WTC11 (cell line): ENCODE measurements at regions not wholly inside any gene's neighbourhood (a gene's known extent, or its start where the extent isn't known, plus 50 kb on each side); places are given as distances from the start of the nearest gene placed in this dataset.

Source experiments
- CTCF ChIP-seq: fragments of 200-600 bp; IDR thresholded peaks from 2 replicates; pipeline ENCODE4 v1.8.0; 2022; ENCODE audit warnings: antibody characterized with exemption
- GABPB1 ChIP-seq: sonication (generic); formaldehyde crosslinking; IDR thresholded peaks from 2 replicates; pipeline ENCODE4 v1.8.1; 2023; ENCODE audit warnings: mild to moderate bottlenecking, missing genetic modification reagents
- GTF2I ChIP-seq: fragments of 250-450 bp; sonication (Bioruptor Pico); conservative IDR thresholded peaks from 2 replicates; pipeline ENCODE4 v1.4.0; 2021; ENCODE audit warnings: mild to moderate bottlenecking
- MAX ChIP-seq: sonication (generic); formaldehyde crosslinking; IDR thresholded peaks from 2 replicates; pipeline ENCODE4 v1.8.0; 2022; ENCODE audit warnings: mild to moderate bottlenecking, missing genetic modification reagents
- NR2C2 ChIP-seq: sonication (generic); formaldehyde crosslinking; IDR thresholded peaks from 2 replicates; pipeline ENCODE4 v1.8.0; 2022; ENCODE audit warnings: mild to moderate bottlenecking, missing genetic modification reagents
- NR3C1 ChIP-seq: sonication (generic); formaldehyde crosslinking; conservative IDR thresholded peaks from 2 replicates; pipeline ENCODE4 v1.8.1; 2023; ENCODE audit warnings: low read depth, mild to moderate bottlenecking, missing genetic modification reagents
- USF1 ChIP-seq: sonication (generic); formaldehyde crosslinking; IDR thresholded peaks from 2 replicates; pipeline ENCODE4 v1.8.0; 2022; ENCODE audit warnings: mild to moderate bottlenecking, missing genetic modification reagents
- ZNF121 ChIP-seq: sonication (generic); formaldehyde crosslinking; IDR thresholded peaks from 2 replicates; pipeline ENCODE4 v1.8.0; 2023; ENCODE audit warnings: missing genetic modification reagents
- ZNF423 ChIP-seq: fragments of 250-450 bp; sonication (Bioruptor Pico); IDR thresholded peaks from 2 replicates; pipeline ENCODE4 v2.1.2; 2022; ENCODE audit warnings: mild to moderate bottlenecking, moderate library complexity

DNA sequence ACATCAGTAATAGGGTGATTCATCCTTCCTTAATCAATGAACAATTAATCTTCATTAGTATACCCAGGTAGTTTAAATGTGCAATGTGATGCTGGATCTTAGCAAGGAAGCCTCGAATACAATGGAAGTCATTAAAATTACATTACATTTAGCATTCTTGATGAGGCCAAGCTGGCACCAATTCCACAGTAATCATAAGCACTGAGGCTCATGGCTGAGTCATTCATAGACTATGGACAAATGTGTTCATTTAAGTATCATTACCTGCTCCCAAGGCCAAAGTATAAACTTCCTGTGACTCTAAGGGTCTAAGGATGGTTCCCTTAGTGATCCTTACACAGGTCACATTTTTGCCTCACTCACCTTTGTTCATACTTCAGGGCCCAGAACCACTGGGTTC is 266.4 kb upstream of the CDIN1 start:
- TF ChIP-seq NR3C1 (CRISPR knock-in tag) (no peak), NR2C2 (CRISPR knock-in tag) (no peak), GTF2I (CRISPR knock-in tag) (no peak), MAX (no peak), GABPB1 (CRISPR knock-in tag) (no peak), USF1 (no peak), ZNF423 (CRISPR knock-in tag) (no peak), ZNF121 (CRISPR knock-in tag) (no peak), CTCF (no peak)
